GM23248 (cell line): ENCODE measurements at regions not wholly inside any gene's neighbourhood (a gene's known extent, or its start where the extent isn't known, plus 50 kb on each side); places are given as distances from the start of the nearest gene placed in this dataset.

Experiments used
- DNase-seq: peaks from one replicate; pipeline ENCODE4 v3.0.0-alpha.2; 2015
- H2AFZ ChIP-seq: fragments of 200-600 bp; sonication (generic); 2 replicates; pipeline ENCODE4 v1.6.1; 2016; ENCODE audit warnings: antibody characterized with exemption
- H3F3A ChIP-seq: fragments of 200-600 bp; sonication (generic); 2 replicates; pipeline ENCODE4 v1.6.1; 2016; ENCODE audit warnings: mild to moderate bottlenecking, antibody characterized with exemption, mixed run types; ENCODE audit not compliant: insufficient read depth
- H3K27ac ChIP-seq: fragments of 200-600 bp; sonication (generic); 2 replicates; pipeline ENCODE4 v1.5.1; 2016; ENCODE audit warnings: mild to moderate bottlenecking
- H3K27me3 ChIP-seq: fragments of 200-600 bp; sonication (generic); replicated peaks from 2 replicates; pipeline ENCODE4 v1.6.1; 2016; ENCODE audit warnings: mild to moderate bottlenecking; ENCODE audit not compliant: insufficient read depth
- H3K36me3 ChIP-seq: fragments of 200-600 bp; sonication (generic); 2 replicates; pipeline ENCODE4 v1.6.1; 2016; ENCODE audit warnings: low read depth, mild to moderate bottlenecking
- H3K4me1 ChIP-seq: fragments of 200-600 bp; sonication (generic); 2 replicates; pipeline ENCODE4 v1.6.1; 2016; ENCODE audit warnings: mild to moderate bottlenecking; ENCODE audit not compliant: insufficient read depth
- H3K4me2 ChIP-seq: fragments of 200-600 bp; sonication (generic); one replicate; pipeline ENCODE4 v1.6.1; 2016; ENCODE audit warnings: mild to moderate bottlenecking; ENCODE audit not compliant: unreplicated experiment
- H3K4me3 ChIP-seq: fragments of 200-600 bp; sonication (generic); 2 replicates; pipeline ENCODE4 v1.5.1; 2016; ENCODE audit warnings: mild to moderate bottlenecking
- H3K79me2 ChIP-seq: fragments of 200-600 bp; sonication (generic); 2 replicates; pipeline ENCODE4 v1.6.1; 2016; ENCODE audit warnings: mild to moderate bottlenecking; ENCODE audit not compliant: insufficient read depth
- H3K9ac ChIP-seq: fragments of 200-600 bp; sonication (generic); 2 replicates; pipeline ENCODE4 v1.6.1; 2016; ENCODE audit warnings: mild to moderate bottlenecking
- H3K9me2 ChIP-seq: fragments of 200-600 bp; sonication (generic); 2 replicates; pipeline ENCODE4 v1.6.1; 2016; ENCODE audit warnings: mixed run types, mild to moderate bottlenecking, moderate library complexity; ENCODE audit not compliant: insufficient read depth
- H3K9me3 ChIP-seq: fragments of 200-600 bp; sonication (generic); one replicate; pipeline ENCODE4 v1.6.1; 2017; ENCODE audit warnings: low read depth
- H4K20me1 ChIP-seq: fragments of 200-600 bp; sonication (generic); 2 replicates; pipeline ENCODE4 v1.6.0; 2016; ENCODE audit not compliant: insufficient read depth
- EZH2 ChIP-seq: fragments of 200-600 bp; sonication (generic); IDR thresholded peaks from 2 replicates; pipeline ENCODE4 v1.6.1; 2018; ENCODE audit warnings: antibody characterized with exemption, mild to moderate bottlenecking; ENCODE audit not compliant: insufficient read depth, poor library complexity, severe bottlenecking
- EZH2phosphoT487 ChIP-seq: fragments of 200-600 bp; sonication (generic); IDR thresholded peaks from 2 replicates; pipeline ENCODE4 v1.6.1; 2018; ENCODE audit warnings: antibody characterized with exemption, moderate library complexity, mild to moderate bottlenecking, low read depth; ENCODE audit not compliant: insufficient read depth
- WGBS, 2 experiments: methylation state at CpG; one replicate each; pipeline ENCODE4 v1.1.6; 2015 to 2017; ENCODE audit warnings: low lambda C conversion rate in 2 of 2, low coverage in 1 of 2; ENCODE audit errors: missing lambda C conversion rate in 2 of 2; 5-methylcytosine and 5-hydroxymethylcytosine counted together
- in situ Hi-C: fragments of 300-500 bp; cut with MboI; formaldehyde crosslinking; loops from 2 replicates; pipeline ENCODE4 v1.15.0; 2020

GRCh38 chr15:69556344-69556743, 103.7 kb downstream of the RPLP1 start:
- no peak overlapping the region for H3K4me3 ChIP-seq
- peak overlapping the region; percentile 73 for H3K4me2 ChIP-seq
- no peaks in the 10 kb centered on the region for H4K20me1 ChIP-seq
- TF ChIP-seq EZH2phosphoT487: no peak
- TF ChIP-seq EZH2: no peak
- DNase-seq: peak; percentile 19
- WGBS, 2 experiments: 100% methylated on average over 1 of the region's 1 CpG
- H3K4me1 ChIP-seq: peaks cover 24% of the 10 kb centered on the region
- H3K9me3 ChIP-seq: no peaks in the 10 kb centered on the region
- no peak overlapping the region for H2AFZ ChIP-seq
- no peak overlapping the region for H3K27ac ChIP-seq
- H3K79me2 ChIP-seq: no peaks in the 10 kb centered on the region
- H3K9ac ChIP-seq: no peak overlapping the region
- H3K27me3 ChIP-seq: no peaks in the 10 kb centered on the region; the same call in 1 of the 2 replicates
- peaks cover 12% of the 10 kb centered on the region for H3F3A ChIP-seq
- no peaks in the 10 kb centered on the region for H3K9me2 ChIP-seq
- in situ Hi-C loops: no loop called here
- H3K36me3 ChIP-seq: no peaks in the 10 kb centered on the region

- in situ Hi-C loops: no loop called here
- H3K4me1 ChIP-seq: peaks cover 24% of the 10 kb centered on the region
- H3F3A ChIP-seq: peaks cover 12% of the 10 kb centered on the region
- peak overlapping the region; percentile 45; the same call in 1 of the 2 replicates for H3K9ac ChIP-seq
- no peaks in the 10 kb centered on the region; the same call in 1 of the 2 replicates for H3K27me3 ChIP-seq
- H3K79me2 ChIP-seq: no peaks in the 10 kb centered on the region
- H3K27ac ChIP-seq: peak overlapping the region; percentile 72
- H3K4me3 ChIP-seq: peak overlapping the region; percentile 34; the same call in 1 of the 2 replicates
- TF ChIP-seq EZH2 (no peak), EZH2phosphoT487 (no peak)
- no peaks in the 10 kb centered on the region for H3K36me3 ChIP-seq
- H3K9me2 ChIP-seq: no peaks in the 10 kb centered on the region
- peak; percentile 97 for DNase-seq
- no peaks in the 10 kb centered on the region for H4K20me1 ChIP-seq
- no peaks in the 10 kb centered on the region for H3K9me3 ChIP-seq
- 20 to 21% methylated on average over 5 of the region's 5 CpGs for WGBS, 2 experiments
- peak overlapping the region; percentile 73 for H3K4me2 ChIP-seq
- no peak overlapping the region for H2AFZ ChIP-seq
Observed at GRCh38 chr15:69557020-69557706, 104.5 kb downstream of the RPLP1 start.

GRCh38 chr15:69557707-69558409, 105.2 kb downstream of the RPLP1 start:
- in situ Hi-C loops: no loop called here
- H3K9ac ChIP-seq: no peak overlapping the region

GRCh38 chr15:69559440-69560190, 107.0 kb downstream of the RPLP1 start:
- H3K36me3 ChIP-seq: no peaks in the 10 kb centered on the region
- no peak for TF ChIP-seq EZH2phosphoT487
- no peak for TF ChIP-seq EZH2
- H3K4me3 ChIP-seq: no peak overlapping the region
- peaks cover 24% of the 10 kb centered on the region for H3K4me1 ChIP-seq
- no peaks in the 10 kb centered on the region for H3K79me2 ChIP-seq
- H3K27ac ChIP-seq: no peak overlapping the region
- peak; percentile 45 for DNase-seq
- no peaks in the 10 kb centered on the region for H3K9me2 ChIP-seq
- H3K9me3 ChIP-seq: no peaks in the 10 kb centered on the region
- no peak overlapping the region for H3K9ac ChIP-seq
- H2AFZ ChIP-seq: no peak overlapping the region
- in situ Hi-C loops: no loop called here
- peaks cover 12% of the 10 kb centered on the region for H3F3A ChIP-seq
- H3K4me2 ChIP-seq: no peak overlapping the region
- H4K20me1 ChIP-seq: no peaks in the 10 kb centered on the region
- WGBS, 2 experiments: 72 to 75% methylated on average over 5 of the region's 5 CpGs
- no peaks in the 10 kb centered on the region; the same call in 1 of the 2 replicates for H3K27me3 ChIP-seq

More at GRCh38 chr15:69557707-69558409, 105.2 kb downstream of the RPLP1 start:
- peak; percentile 13 for DNase-seq
- TF ChIP-seq EZH2 (no peak), EZH2phosphoT487 (no peak)
- Histone ChIP-seq H3K4me2 (peak overlapping the region; percentile 19), H3K9me3 (no peaks in the 10 kb centered on the region), H3K4me3 (no peak overlapping the region), H3K9me2 (no peaks in the 10 kb centered on the region), H3K27me3 (no peaks in the 10 kb centered on the region; the same call in 1 of the 2 replicates), H2AFZ (no peak overlapping the region), H3F3A (peaks cover 12% of the 10 kb centered on the region), H4K20me1 (no peaks in the 10 kb centered on the region), H3K36me3 (no peaks in the 10 kb centered on the region), H3K27ac (no peak overlapping the region), H3K4me1 (peaks cover 24% of the 10 kb centered on the region), H3K79me2 (no peaks in the 10 kb centered on the region)
- 60 to 64% methylated on average over 2 of the region's 2 CpGs for WGBS, 2 experiments
